SK-N-SH (cell line): ENCODE measurements at regions not wholly inside any gene's neighbourhood (a gene's known extent, or its start where the extent isn't known, plus 50 kb on each side); places are given as distances from the start of the nearest gene placed in this dataset.

Experiments
- CTCF ChIA-PET: fragments of 300-600, 350-600 bp; formaldehyde crosslinking; extraction: SDS; loops from one replicate; lab custom pipeline; 2021; lab: Yijun Ruan, JAX
- POLR2A ChIA-PET: fragments of 350-600 bp; sonication (Branson Sonifier 250); formaldehyde crosslinking; extraction: SDS; loops from one replicate; lab custom pipeline; 2020; ENCODE audit warnings: antibody characterized with exemption, inconsistent platforms; lab: Yijun Ruan, JAX
- DNase-seq: peaks from one replicate; pipeline ENCODE4 v3.0.0; 2012
- H2AFZ ChIP-seq: fragments of 200-600 bp; sonication (generic); 2 replicates; pipeline ENCODE4 v1.8.1; 2016; ENCODE audit warnings: antibody characterized with exemption, mild to moderate bottlenecking, low read depth
- H3F3A ChIP-seq: fragments of 200-600 bp; sonication (generic); replicated peaks from 2 replicates; pipeline ENCODE3; 2016; ENCODE audit warnings: antibody characterized with exemption, mild to moderate bottlenecking; ENCODE audit not compliant: insufficient read depth
- H3K27ac ChIP-seq, 2 experiments: fragments of 200-500 bp in 1 of 2; fragments of 200-600 bp in 1 of 2; sonication (Bioruptor generic) in 1 of 2; sonication (generic), shearing (Covaris generic) in 1 of 2; 2 replicates each; pipeline versions ENCODE4 v1.5.1 to v1.6.1; 2014 to 2016; ENCODE audit warnings: low read depth in 2 of 2, inconsistent platforms in 1 of 2, low read length in 1 of 2, mild to moderate bottlenecking in 1 of 2, mixed read lengths in 1 of 2
- H3K27me3 ChIP-seq: fragments of 200-600 bp; sonication (generic), shearing (Covaris generic); 2 replicates; pipeline ENCODE4 v1.6.1; 2016; ENCODE audit warnings: mixed run types; ENCODE audit not compliant: insufficient read depth
- H3K36me3 ChIP-seq, 2 experiments: fragments of 200-500 bp in 1 of 2; fragments of 200-600 bp in 1 of 2; sonication (Bioruptor generic) in 1 of 2; sonication (generic) in 1 of 2; replicated peaks in 1 of 2; 2 replicates each; pipeline versions ENCODE3 to v1.5.1; 2014 to 2016; ENCODE audit warnings: low read length in 1 of 2, mild to moderate bottlenecking in 1 of 2; ENCODE audit not compliant: insufficient read depth in 2 of 2, control insufficient read depth in 1 of 2
- H3K4me1 ChIP-seq, 2 experiments: fragments of 200-500 bp in 1 of 2; fragments of 200-600 bp in 1 of 2; sonication (Bioruptor generic) in 1 of 2; sonication (generic), shearing (Covaris generic) in 1 of 2; 2 replicates each; pipeline versions ENCODE4 v1.5.1 to v1.6.1; 2014 to 2016; ENCODE audit warnings: low read depth in 1 of 2, low read length in 1 of 2, mixed run types in 1 of 2; ENCODE audit not compliant: insufficient read depth in 2 of 2, control insufficient read depth in 1 of 2
- H3K4me2 ChIP-seq: fragments of 200-600 bp; sonication (generic), shearing (Covaris generic); 2 replicates; pipeline ENCODE4 v1.6.1; 2017; ENCODE audit warnings: mixed run types
- H3K4me3 ChIP-seq, 2 experiments: fragments of 200-500 bp in 1 of 2; fragments of 200-600 bp in 1 of 2; sonication (Bioruptor generic) in 1 of 2; sonication (generic), shearing (Covaris generic) in 1 of 2; 2 replicates each; pipeline versions ENCODE4 v1.5.1 to v1.8.1; 2014 to 2016; ENCODE audit warnings: low read depth in 2 of 2, inconsistent platforms in 1 of 2, low read length in 1 of 2, mild to moderate bottlenecking in 1 of 2, mixed read lengths in 1 of 2, moderate library complexity in 1 of 2
- H3K79me2 ChIP-seq: fragments of 200-600 bp; sonication (generic); 2 replicates; pipeline ENCODE4 v1.8.1; 2017; ENCODE audit warnings: mild to moderate bottlenecking; ENCODE audit not compliant: insufficient read depth
- H3K9ac ChIP-seq: fragments of 200-600 bp; sonication (generic); 2 replicates; pipeline ENCODE4 v1.6.1; 2017; ENCODE audit warnings: mixed run types
- H3K9me2 ChIP-seq: fragments of 200-600 bp; sonication (generic); 2 replicates; pipeline ENCODE4 v1.6.1; 2017; ENCODE audit warnings: mixed run types
- H3K9me3 ChIP-seq: fragments of 200-600 bp; sonication (generic); 2 replicates; pipeline ENCODE4 v1.6.1; 2017; ENCODE audit warnings: mixed run types, mild to moderate bottlenecking, moderate library complexity
- H4K20me1 ChIP-seq: fragments of 200-600 bp; sonication (generic); 2 replicates; pipeline ENCODE4 v1.6.1; 2017; ENCODE audit warnings: mild to moderate bottlenecking, mixed run types; ENCODE audit not compliant: insufficient read depth
- FOXJ3 ChIP-seq: sonication (generic); formaldehyde crosslinking; IDR thresholded peaks from 2 replicates; pipeline ENCODE4 v1.5.1; 2020; ENCODE audit warnings: mild to moderate bottlenecking, missing genetic modification reagents
- GATA2 ChIP-seq: sonication (generic); formaldehyde crosslinking; IDR thresholded peaks from 2 replicates; pipeline ENCODE4 v1.5.0; 2020; ENCODE audit warnings: mild to moderate bottlenecking, missing genetic modification reagents
- MEF2A ChIP-seq: IDR thresholded peaks from 2 replicates; pipeline ENCODE4 v1.4.0; 2012; ENCODE audit warnings: low read depth, borderline replicate concordance
- NFIC ChIP-seq: IDR thresholded peaks from 2 replicates; pipeline ENCODE4 v1.4.0; 2012; ENCODE audit warnings: borderline replicate concordance
- NRF1 ChIP-seq: IDR thresholded peaks from 2 replicates; pipeline ENCODE4 v1.6.1; 2012; ENCODE audit warnings: low read depth, mild to moderate bottlenecking, low read length
- RAD21 ChIP-seq: IDR thresholded peaks from 2 replicates; pipeline ENCODE4 v1.6.1; 2012; ENCODE audit warnings: mild to moderate bottlenecking, low read length
- RCOR1 ChIP-seq: fragments of 150-350 bp; IDR thresholded peaks from 2 replicates; pipeline ENCODE4 v1.6.1; 2017; ENCODE audit warnings: antibody characterized with exemption, low read length
- RFX5 ChIP-seq: IDR thresholded peaks from 2 replicates; pipeline ENCODE4 v1.6.1; 2012; ENCODE audit warnings: mild to moderate bottlenecking, improper control_type of control experiment, low read length
- SIN3A ChIP-seq: IDR thresholded peaks from 2 replicates; pipeline ENCODE4 v1.6.1; 2012; ENCODE audit warnings: low read depth, mild to moderate bottlenecking, low read length, moderate library complexity, borderline replicate concordance
- SMC3 ChIP-seq: IDR thresholded peaks from 2 replicates; pipeline ENCODE4 v1.6.1; 2012; ENCODE audit warnings: low read depth, low read length, improper control_type of control experiment
- TAF1 ChIP-seq: IDR thresholded peaks from 2 replicates; pipeline ENCODE4 v1.6.1; 2012; ENCODE audit warnings: low read depth, mild to moderate bottlenecking, low read length, moderate library complexity, borderline replicate concordance
- TEAD4 ChIP-seq: IDR thresholded peaks from 2 replicates; pipeline ENCODE4 v1.4.0; 2012; ENCODE audit warnings: mild to moderate bottlenecking, borderline replicate concordance; ENCODE audit not compliant: insufficient read depth
- YY1 ChIP-seq: IDR thresholded peaks from 2 replicates; pipeline ENCODE4 v1.4.0; 2012; ENCODE audit warnings: low read depth, mild to moderate bottlenecking
- ZBTB33 ChIP-seq: IDR thresholded peaks from 2 replicates; pipeline ENCODE4 v1.4.0; 2012; ENCODE audit warnings: low read depth, borderline replicate concordance
- WGBS: methylation state at CpG from one replicate; pipeline ENCODE4 v1.1.6; 2017; ENCODE audit warnings: low lambda C conversion rate; 5-methylcytosine and 5-hydroxymethylcytosine counted together
- TF ChIP-seq, protein P1 (sequence below): fragments of 150-350 bp; IDR thresholded peaks from 2 replicates; pipeline ENCODE4 v1.6.1; 2017; ENCODE audit warnings: antibody characterized with exemption, low read length, low read depth, borderline replicate concordance
- TF ChIP-seq, protein P2 (sequence below): IDR thresholded peaks from 2 replicates; pipeline ENCODE4 v1.6.1; 2012; ENCODE audit warnings: mild to moderate bottlenecking, low read depth, low read length, moderate library complexity
- TF ChIP-seq, protein P3 (sequence below): IDR thresholded peaks from 2 replicates; pipeline ENCODE4; 2012
- TF ChIP-seq, protein P4 (sequence below): fragments of 200-600 bp; sonication (generic); IDR thresholded peaks from 2 replicates; pipeline ENCODE4 v1.6.1; 2017; ENCODE audit warnings: antibody characterized with exemption, mild to moderate bottlenecking, moderate library complexity

DNA sequence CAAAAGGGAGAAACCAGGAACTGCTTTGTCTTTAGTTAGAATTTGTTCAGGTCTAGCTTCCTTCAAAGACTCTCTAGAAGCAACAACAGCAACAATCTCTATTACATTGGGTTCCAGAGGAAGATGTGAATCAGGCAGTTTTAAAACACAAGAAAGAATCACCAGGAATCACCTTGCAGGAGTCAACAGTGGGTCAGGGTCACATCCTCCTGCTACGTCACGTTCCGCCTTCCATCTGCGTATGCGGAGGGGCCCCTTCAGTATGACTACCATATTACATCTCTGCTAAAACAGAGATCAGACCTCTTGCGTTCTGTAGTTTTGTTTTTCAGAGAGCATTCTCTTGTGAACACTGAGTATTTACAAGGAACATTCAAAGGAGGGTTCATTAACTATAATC is 147.8 kb upstream of the STARD13 start:
- H3K9me2 ChIP-seq = no peaks in the 10 kb centered on the region
- DNase-seq = no peak
- H3K4me2 ChIP-seq = no peak overlapping the region
- no peaks in the 10 kb centered on the region for H3K79me2 ChIP-seq
- no peak overlapping the region for H2AFZ ChIP-seq
- no peaks in the 10 kb centered on the region for H3K36me3 ChIP-seq
- no peaks in the 10 kb centered on the region for H3F3A ChIP-seq
- H3K27me3 ChIP-seq = no peaks in the 10 kb centered on the region
- H3K4me3 ChIP-seq = no peak overlapping the region
- no peak overlapping the region for H3K27ac ChIP-seq
- TF ChIP-seq TEAD4 (no peak), RFX5 (no peak), NRF1 (no peak)
- H3K4me1 ChIP-seq = no peaks in the 10 kb centered on the region
- no peaks in the 10 kb centered on the region for H3K9me3 ChIP-seq
- no peak overlapping the region for H3K9ac ChIP-seq
- WGBS = 98% methylated on average over 6 of the region's 6 CpGs
- CTCF ChIA-PET = no interaction called here
- H4K20me1 ChIP-seq = no peaks in the 10 kb centered on the region
- POLR2A ChIA-PET = no interaction called here

- Histone ChIP-seq H3K4me1 (no peaks in the 10 kb centered on the region), H3K4me3 (no peak overlapping the region), H2AFZ (no peak overlapping the region), H4K20me1 (no peaks in the 10 kb centered on the region), H3K9ac (no peak overlapping the region), H3K9me3 (no peaks in the 10 kb centered on the region), H3K36me3 (no peaks in the 10 kb centered on the region), H3K27me3 (no peaks in the 10 kb centered on the region), H3K79me2 (no peaks in the 10 kb centered on the region), H3K27ac (no peak overlapping the region), H3K9me2 (no peaks in the 10 kb centered on the region), H3K4me2 (no peak overlapping the region), H3F3A (no peaks in the 10 kb centered on the region)
- ChIA-PET POLR2A (interaction anchor here (0.6 kb wide), 1 partner anchor 523 kb away, joined by 3 read pairs; no protein-coding TSS in a partner anchor), CTCF (interaction anchor here (1.1 kb wide), 1 partner anchor 10 kb away, joined by 3 read pairs; no protein-coding TSS in a partner anchor)
- TF ChIP-seq, protein P1, sequence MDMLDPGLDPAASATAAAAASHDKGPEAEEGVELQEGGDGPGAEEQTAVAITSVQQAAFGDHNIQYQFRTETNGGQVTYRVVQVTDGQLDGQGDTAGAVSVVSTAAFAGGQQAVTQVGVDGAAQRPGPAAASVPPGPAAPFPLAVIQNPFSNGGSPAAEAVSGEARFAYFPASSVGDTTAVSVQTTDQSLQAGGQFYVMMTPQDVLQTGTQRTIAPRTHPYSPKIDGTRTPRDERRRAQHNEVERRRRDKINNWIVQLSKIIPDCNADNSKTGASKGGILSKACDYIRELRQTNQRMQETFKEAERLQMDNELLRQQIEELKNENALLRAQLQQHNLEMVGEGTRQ = no peak
- TF ChIP-seq ZBTB33 (no peak), SMC3 (no peak), SIN3A (no peak), GATA2 (CRISPR knock-in tag) (no peak), YY1 (no peak), TAF1 (no peak), TEAD4 (no peak), MEF2A (no peak), FOXJ3 (CRISPR knock-in tag) (no peak), NFIC (no peak), RCOR1 (no peak), RAD21 (no peak)
- TF ChIP-seq, protein P2, sequence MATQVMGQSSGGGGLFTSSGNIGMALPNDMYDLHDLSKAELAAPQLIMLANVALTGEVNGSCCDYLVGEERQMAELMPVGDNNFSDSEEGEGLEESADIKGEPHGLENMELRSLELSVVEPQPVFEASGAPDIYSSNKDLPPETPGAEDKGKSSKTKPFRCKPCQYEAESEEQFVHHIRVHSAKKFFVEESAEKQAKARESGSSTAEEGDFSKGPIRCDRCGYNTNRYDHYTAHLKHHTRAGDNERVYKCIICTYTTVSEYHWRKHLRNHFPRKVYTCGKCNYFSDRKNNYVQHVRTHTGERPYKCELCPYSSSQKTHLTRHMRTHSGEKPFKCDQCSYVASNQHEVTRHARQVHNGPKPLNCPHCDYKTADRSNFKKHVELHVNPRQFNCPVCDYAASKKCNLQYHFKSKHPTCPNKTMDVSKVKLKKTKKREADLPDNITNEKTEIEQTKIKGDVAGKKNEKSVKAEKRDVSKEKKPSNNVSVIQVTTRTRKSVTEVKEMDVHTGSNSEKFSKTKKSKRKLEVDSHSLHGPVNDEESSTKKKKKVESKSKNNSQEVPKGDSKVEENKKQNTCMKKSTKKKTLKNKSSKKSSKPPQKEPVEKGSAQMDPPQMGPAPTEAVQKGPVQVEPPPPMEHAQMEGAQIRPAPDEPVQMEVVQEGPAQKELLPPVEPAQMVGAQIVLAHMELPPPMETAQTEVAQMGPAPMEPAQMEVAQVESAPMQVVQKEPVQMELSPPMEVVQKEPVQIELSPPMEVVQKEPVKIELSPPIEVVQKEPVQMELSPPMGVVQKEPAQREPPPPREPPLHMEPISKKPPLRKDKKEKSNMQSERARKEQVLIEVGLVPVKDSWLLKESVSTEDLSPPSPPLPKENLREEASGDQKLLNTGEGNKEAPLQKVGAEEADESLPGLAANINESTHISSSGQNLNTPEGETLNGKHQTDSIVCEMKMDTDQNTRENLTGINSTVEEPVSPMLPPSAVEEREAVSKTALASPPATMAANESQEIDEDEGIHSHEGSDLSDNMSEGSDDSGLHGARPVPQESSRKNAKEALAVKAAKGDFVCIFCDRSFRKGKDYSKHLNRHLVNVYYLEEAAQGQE = no peak
- TF ChIP-seq, protein P3, sequence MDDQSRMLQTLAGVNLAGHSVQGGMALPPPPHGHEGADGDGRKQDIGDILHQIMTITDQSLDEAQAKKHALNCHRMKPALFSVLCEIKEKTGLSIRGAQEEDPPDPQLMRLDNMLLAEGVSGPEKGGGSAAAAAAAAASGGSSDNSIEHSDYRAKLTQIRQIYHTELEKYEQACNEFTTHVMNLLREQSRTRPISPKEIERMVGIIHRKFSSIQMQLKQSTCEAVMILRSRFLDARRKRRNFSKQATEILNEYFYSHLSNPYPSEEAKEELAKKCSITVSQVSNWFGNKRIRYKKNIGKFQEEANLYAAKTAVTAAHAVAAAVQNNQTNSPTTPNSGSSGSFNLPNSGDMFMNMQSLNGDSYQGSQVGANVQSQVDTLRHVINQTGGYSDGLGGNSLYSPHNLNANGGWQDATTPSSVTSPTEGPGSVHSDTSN = no peak
- TF ChIP-seq, protein P4, sequence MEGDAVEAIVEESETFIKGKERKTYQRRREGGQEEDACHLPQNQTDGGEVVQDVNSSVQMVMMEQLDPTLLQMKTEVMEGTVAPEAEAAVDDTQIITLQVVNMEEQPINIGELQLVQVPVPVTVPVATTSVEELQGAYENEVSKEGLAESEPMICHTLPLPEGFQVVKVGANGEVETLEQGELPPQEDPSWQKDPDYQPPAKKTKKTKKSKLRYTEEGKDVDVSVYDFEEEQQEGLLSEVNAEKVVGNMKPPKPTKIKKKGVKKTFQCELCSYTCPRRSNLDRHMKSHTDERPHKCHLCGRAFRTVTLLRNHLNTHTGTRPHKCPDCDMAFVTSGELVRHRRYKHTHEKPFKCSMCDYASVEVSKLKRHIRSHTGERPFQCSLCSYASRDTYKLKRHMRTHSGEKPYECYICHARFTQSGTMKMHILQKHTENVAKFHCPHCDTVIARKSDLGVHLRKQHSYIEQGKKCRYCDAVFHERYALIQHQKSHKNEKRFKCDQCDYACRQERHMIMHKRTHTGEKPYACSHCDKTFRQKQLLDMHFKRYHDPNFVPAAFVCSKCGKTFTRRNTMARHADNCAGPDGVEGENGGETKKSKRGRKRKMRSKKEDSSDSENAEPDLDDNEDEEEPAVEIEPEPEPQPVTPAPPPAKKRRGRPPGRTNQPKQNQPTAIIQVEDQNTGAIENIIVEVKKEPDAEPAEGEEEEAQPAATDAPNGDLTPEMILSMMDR = no peak
- WGBS = 59% methylated on average over 2 of the region's 2 CpGs
- DNase-seq = no peak
Measured at GRCh38 chr13:33434676-33435075, 149.1 kb upstream of the STARD13 start.
